ENCODE measurements at regions not wholly inside any gene's neighbourhood (a gene's known extent, or its start where the extent isn't known, plus 50 kb on each side); places are given as distances from the start of the nearest gene placed in this dataset.

- H4K20me1 ChIP-seq (ENCODE audit: insufficient read depth, low read length) = no peaks in the 10 kb centered on the region
- DNase-seq (no peak), ATAC-seq (ENCODE audit: insufficient read depth, low read depth) (peak; percentile 40; the same call in 1 of the 3 replicates)
- peak; percentile 58 for TF ChIP-seq CTCF (IDR thresholded peaks at IDR 0.05; ENCODE audit: borderline replicate concordance, extremely low read depth, low read length, poor library complexity, severe bottlenecking)
- no peak for TF ChIP-seq EZH2 (IDR thresholded peaks at IDR 0.05; ENCODE audit: borderline replicate concordance, low read depth, low read length, severe bottlenecking)
- no peak overlapping the region for H3K4me2 ChIP-seq (ENCODE audit: insufficient read depth, low read length)
- H3K9ac ChIP-seq (ENCODE audit: low read depth, low read length) = no peak overlapping the region
- H3K27me3 ChIP-seq (ENCODE audit: insufficient read depth, low read length, poor library complexity) = no peaks in the 10 kb centered on the region
- H3K27ac ChIP-seq (ENCODE audit: low read length) = no peak overlapping the region
- no peak overlapping the region for H3K4me3 ChIP-seq (ENCODE audit: low read depth in 1 of 2, low read length in 2 of 2)
- H2AFZ ChIP-seq (ENCODE audit: low read depth, low read length) = no peak overlapping the region
- H3K9me3 ChIP-seq (ENCODE audit: insufficient read depth, low read length, severe bottlenecking) = no peaks in the 10 kb centered on the region
- H3K79me2 ChIP-seq (ENCODE audit: insufficient read depth, low read length) = no peaks in the 10 kb centered on the region
- no peaks in the 10 kb centered on the region for H3K4me1 ChIP-seq (ENCODE audit: insufficient read depth, low read length)
- H3K36me3 ChIP-seq (ENCODE audit: insufficient read depth, low read length) = no peaks in the 10 kb centered on the region
These were observed 1010.9 kb upstream of the NXPH2 start for GRCh38 chr2:139790807-139791752.

GRCh38 chr2:139790136-139790535 is 1009.9 kb upstream of the NXPH2 start:
- no peaks in the 10 kb centered on the region for H3K9me3 ChIP-seq (ENCODE audit: insufficient read depth, low read length, severe bottlenecking)
- H3K27me3 ChIP-seq (ENCODE audit: insufficient read depth, low read length, poor library complexity) = no peaks in the 10 kb centered on the region
- H3K79me2 ChIP-seq (ENCODE audit: insufficient read depth, low read length) = no peaks in the 10 kb centered on the region
- H3K36me3 ChIP-seq (ENCODE audit: insufficient read depth, low read length) = no peaks in the 10 kb centered on the region
- no peak overlapping the region for H3K4me2 ChIP-seq (ENCODE audit: insufficient read depth, low read length)
- H3K9ac ChIP-seq (ENCODE audit: low read depth, low read length) = no peak overlapping the region
- H2AFZ ChIP-seq (ENCODE audit: low read depth, low read length) = no peak overlapping the region
- DNase-seq = no peak
- no peak for ATAC-seq (ENCODE audit: insufficient read depth, low read depth)
- no peak overlapping the region for H3K4me3 ChIP-seq (ENCODE audit: low read depth in 1 of 2, low read length in 2 of 2)
- H3K27ac ChIP-seq (ENCODE audit: low read length) = no peak overlapping the region
- TF ChIP-seq CTCF (IDR thresholded peaks at IDR 0.05; ENCODE audit: borderline replicate concordance, extremely low read depth, low read length, poor library complexity, severe bottlenecking) = no peak
- TF ChIP-seq EZH2 (IDR thresholded peaks at IDR 0.05; ENCODE audit: borderline replicate concordance, low read depth, low read length, severe bottlenecking) = no peak
- H4K20me1 ChIP-seq (ENCODE audit: insufficient read depth, low read length) = no peaks in the 10 kb centered on the region
- H3K4me1 ChIP-seq (ENCODE audit: insufficient read depth, low read length) = no peaks in the 10 kb centered on the region

GRCh38 chr2:139778732-139779131 is 998.5 kb upstream of the NXPH2 start:
- Histone ChIP-seq H4K20me1 (ENCODE audit: insufficient read depth, low read length) (no peaks in the 10 kb centered on the region), H3K4me2 (ENCODE audit: insufficient read depth, low read length) (no peak overlapping the region), H3K36me3 (ENCODE audit: insufficient read depth, low read length) (no peaks in the 10 kb centered on the region), H2AFZ (ENCODE audit: low read depth, low read length) (no peak overlapping the region), H3K4me3 (ENCODE audit: low read depth in 1 of 2, low read length in 2 of 2) (no peak overlapping the region), H3K79me2 (ENCODE audit: insufficient read depth, low read length) (no peaks in the 10 kb centered on the region), H3K4me1 (ENCODE audit: insufficient read depth, low read length) (no peaks in the 10 kb centered on the region), H3K27me3 (ENCODE audit: insufficient read depth, low read length, poor library complexity) (no peaks in the 10 kb centered on the region), H3K27ac (ENCODE audit: low read length) (no peak overlapping the region), H3K9ac (ENCODE audit: low read depth, low read length) (no peak overlapping the region), H3K9me3 (ENCODE audit: insufficient read depth, low read length, severe bottlenecking) (no peaks in the 10 kb centered on the region)
- DNase-seq (no peak), ATAC-seq (ENCODE audit: insufficient read depth, low read depth) (no peak)
- TF ChIP-seq CTCF (IDR thresholded peaks at IDR 0.05; ENCODE audit: borderline replicate concordance, extremely low read depth, low read length, poor library complexity, severe bottlenecking) = no peak

Measured in DND-41 (cell line).